B cell (primary cell): ENCODE measurements at regions not wholly inside any gene's neighbourhood (a gene's known extent, or its start where the extent isn't known, plus 50 kb on each side); places are given as distances from the start of the nearest gene placed in this dataset.

Source experiments
- ATAC-seq: fragments of 200-7000 bp; cut with Tn5 transposase; one replicate; pipeline ENCODE4 v1.10.0; 2021; ENCODE audit warnings: low read depth, mild to moderate bottlenecking, moderate number of reproducible peaks, moderate library complexity
- CTCF ChIA-PET: fragments of 350-600 bp; sonication (Branson Sonifier 250); formaldehyde crosslinking; loops from one replicate; lab custom pipeline; 2021; ENCODE audit warnings: antibody characterized with exemption, inconsistent platforms; lab: Charles Lee
- POLR2A ChIA-PET: fragments of 350-600 bp; sonication (Branson Sonifier 250); formaldehyde crosslinking; loops from one replicate; lab custom pipeline; 2021; ENCODE audit warnings: antibody characterized with exemption; lab: Charles Lee
- DNase-seq: peaks from one replicate; pipeline ENCODE4 v3.0.0; 2013
- H2AFZ ChIP-seq: 2 replicates; pipeline ENCODE4 v1.6.1; 2012; ENCODE audit warnings: mild to moderate bottlenecking, low read depth, low read length; ENCODE audit not compliant: insufficient read depth, poor library complexity, severe bottlenecking
- H3K27ac ChIP-seq, 2 donors: 1 replicate in 1 of 2; 2 replicates in 1 of 2; pipeline ENCODE4 v1.5.1; 2012 to 2013; ENCODE audit warnings: low read length in 2 of 2, mild to moderate bottlenecking in 2 of 2, moderate library complexity in 1 of 2
- H3K27me3 ChIP-seq, 4 experiments: fragments of 200-600 bp in 1 of 4; sonication (generic) in 1 of 4; replicated peaks in 1 of 4; 1 replicate in 2 of 4; 2 replicates in 2 of 4; pipeline versions ENCODE4 v1.6.1 to v1.7.0; 2013 to 2016; ENCODE audit warnings: low read length in 3 of 4, mild to moderate bottlenecking in 2 of 4, mixed read lengths in 1 of 4, moderate library complexity in 1 of 4; ENCODE audit not compliant: insufficient read depth in 4 of 4, control insufficient read depth in 3 of 4; ENCODE audit errors: control extremely low read depth in 1 of 4
- H3K36me3 ChIP-seq, 2 experiments: replicated peaks in 1 of 2; 1 replicate in 1 of 2; 2 replicates in 1 of 2; pipeline versions ENCODE4 v1.6.1 to v1.7.1; 2013; ENCODE audit warnings: low read length in 1 of 2; ENCODE audit not compliant: insufficient read depth in 2 of 2, control insufficient read depth in 1 of 2; ENCODE audit errors: control extremely low read depth in 1 of 2, extremely low read depth in 1 of 2
- H3K4me1 ChIP-seq, 2 donors: fragments of 200-600 bp in 1 of 2; sonication (generic) in 1 of 2; 1 replicate in 1 of 2; 2 replicates in 1 of 2; pipeline versions ENCODE4 v1.5.1 to v1.6.1; 2013 to 2017; ENCODE audit warnings: low read length in 2 of 2; ENCODE audit not compliant: control insufficient read depth in 2 of 2, insufficient read depth in 2 of 2
- H3K4me2 ChIP-seq: replicated peaks from 2 replicates; pipeline ENCODE3; 2012; ENCODE audit warnings: mild to moderate bottlenecking, low read depth, low read length; ENCODE audit not compliant: poor library complexity, severe bottlenecking
- H3K4me3 ChIP-seq, 5 experiments: fragments of 200-600 bp in 1 of 5; sonication (generic) in 1 of 5; 1 replicate in 3 of 5; 2 replicates in 2 of 5; pipeline versions ENCODE4 v1.5.1 to v1.7.0; 2011 to 2016; ENCODE audit warnings: low read length in 4 of 5, mild to moderate bottlenecking in 4 of 5, low read depth in 2 of 5, control low read depth in 1 of 5, moderate library complexity in 1 of 5; ENCODE audit not compliant: insufficient read depth in 1 of 5; ENCODE audit errors: control extremely low read depth in 1 of 5, extremely low read depth in 1 of 5
- H3K79me2 ChIP-seq: fragments of 200-600 bp; sonication (generic); one replicate; pipeline ENCODE4 v1.6.0; 2016; ENCODE audit warnings: low read length; ENCODE audit not compliant: control insufficient read depth, insufficient read depth
- H3K9ac ChIP-seq: fragments of 200-600 bp; sonication (generic); 2 replicates; pipeline ENCODE4 v1.6.1; 2017; ENCODE audit warnings: mild to moderate bottlenecking, low read length, moderate library complexity
- H3K9me3 ChIP-seq, 3 donors: one replicate each; pipeline versions ENCODE4 v1.6.1 to v1.7.1; 2013; ENCODE audit warnings: low read length in 2 of 3; ENCODE audit not compliant: control insufficient read depth in 2 of 3, insufficient read depth in 1 of 3; ENCODE audit errors: control extremely low read depth in 1 of 3
- H4K20me1 ChIP-seq: 2 replicates; pipeline ENCODE4 v1.6.0; 2012; ENCODE audit warnings: mild to moderate bottlenecking, low read length; ENCODE audit not compliant: insufficient read depth, control insufficient read depth, poor library complexity, severe bottlenecking
- H3K27ac Mint-ChIP-seq: one replicate; pipeline ENCODE4 v1.8.0; 2021; ENCODE audit warnings: mixed read lengths
- H3K27me3 Mint-ChIP-seq: one replicate; pipeline ENCODE4 v1.8.0; 2021; ENCODE audit warnings: mixed read lengths
- H3K4me1 Mint-ChIP-seq: one replicate; pipeline ENCODE4 v1.8.0; 2021; ENCODE audit warnings: mixed read lengths
- H3K4me3 Mint-ChIP-seq: one replicate; pipeline ENCODE4 v1.8.0; 2021; ENCODE audit warnings: mixed read lengths
- H3K9me3 Mint-ChIP-seq: one replicate; pipeline ENCODE4 v1.8.0; 2022; ENCODE audit warnings: mixed read lengths; ENCODE audit not compliant: insufficient read depth
- CTCF ChIP-seq: fragments of 200-600 bp; IDR thresholded peaks from one replicate; pipeline ENCODE4 v1.8.0; 2022; ENCODE audit warnings: antibody characterized with exemption, mild to moderate bottlenecking
- EZH2 ChIP-seq: IDR thresholded peaks from 2 replicates; pipeline ENCODE4 v1.6.1; 2012; ENCODE audit warnings: borderline replicate concordance, low read depth, mild to moderate bottlenecking, moderate library complexity, low read length; ENCODE audit not compliant: insufficient read depth, poor library complexity, severe bottlenecking
- WGBS: methylation state at CpG from one replicate; pipeline ENCODE4 v1.1.5; 2013; ENCODE audit warnings: missing lambda C conversion rate; ENCODE audit not compliant: insufficient coverage; 5-methylcytosine and 5-hydroxymethylcytosine counted together
- intact Hi-C: fragments of 100-400 bp; cut with micrococcal nuclease; formaldehyde crosslinking; loops from one replicate; pipeline ENCODE4 v1.10.0; 2022

GRCh38 chr12:89893972-89894706 lies 185.5 kb upstream of the ATP2B1 start:
- no peak overlapping the region for H3K27ac Mint-ChIP-seq
- H3K4me3 Mint-ChIP-seq: no peak overlapping the region
- no peaks in the 10 kb centered on the region for H3K79me2 ChIP-seq
- peaks cover 0 to 8% of the 10 kb centered on the region in 2 donors for H3K4me1 ChIP-seq
- TF ChIP-seq EZH2: no peak
- TF ChIP-seq CTCF: no peak
- ChIA-PET CTCF (no interaction called here), POLR2A (interaction anchor here (1.2 kb wide), 1 partner anchor 185 kb away, joined by 4 read pairs; no protein-coding TSS in a partner anchor)
- H2AFZ ChIP-seq: no peak overlapping the region
- no peak overlapping the region for H3K9ac ChIP-seq
- H3K9me3 ChIP-seq: peaks cover 0 to 1% (median 0%) of the 10 kb centered on the region in 3 donors
- H3K4me1 Mint-ChIP-seq: peaks cover 27% of the 10 kb centered on the region
- no peaks in the 10 kb centered on the region for H3K36me3 ChIP-seq
- intact Hi-C loops: no loop called here
- no peak for DNase-seq
- H3K9me3 Mint-ChIP-seq: peaks cover 4% of the 10 kb centered on the region
- no peak overlapping the region for H3K4me3 ChIP-seq
- ATAC-seq: no peak
- no peak overlapping the region for H3K27ac ChIP-seq
- no peak overlapping the region for H3K4me2 ChIP-seq
- H4K20me1 ChIP-seq: no peaks in the 10 kb centered on the region
- H3K27me3 ChIP-seq: no peaks in the 10 kb centered on the region
- no CpG with 5 or more reads among the region's 1 CpG for WGBS
- H3K27me3 Mint-ChIP-seq: no peaks in the 10 kb centered on the region

GRCh38 chr12:89892436-89892835 lies 183.8 kb upstream of the ATP2B1 start:
- ChIA-PET CTCF (no interaction called here), POLR2A (no interaction called here)
- intact Hi-C loops: no loop called here
- H3K4me1 Mint-ChIP-seq: peaks cover 25% of the 10 kb centered on the region
- Histone ChIP-seq H3K27me3 (no peaks in the 10 kb centered on the region), H4K20me1 (no peaks in the 10 kb centered on the region), H3K9ac (no peak overlapping the region), H3K79me2 (no peaks in the 10 kb centered on the region), H3K4me1 (peaks cover 0 to 8% of the 10 kb centered on the region in 2 donors), H3K4me2 (no peak overlapping the region), H2AFZ (no peak overlapping the region), H3K36me3 (no peaks in the 10 kb centered on the region), H3K4me3 (no peak overlapping the region), H3K27ac (no peak overlapping the region), H3K9me3 (peaks cover 0 to 1% (median 0%) of the 10 kb centered on the region in 3 donors)
- H3K4me3 Mint-ChIP-seq: no peak overlapping the region
- H3K27me3 Mint-ChIP-seq: no peaks in the 10 kb centered on the region
- no peak overlapping the region for H3K27ac Mint-ChIP-seq
- DNase-seq (no peak), ATAC-seq (no peak)
- TF ChIP-seq CTCF (no peak), EZH2 (no peak)
- H3K9me3 Mint-ChIP-seq: peaks cover 4% of the 10 kb centered on the region
